NCI-H2171 treated with DMSO at 0.1 percent for 48 hours (cell line): ENCODE measurements at regions not wholly inside any gene's neighbourhood (a gene's known extent, or its start where the extent isn't known, plus 50 kb on each side); places are given as distances from the start of the nearest gene placed in this dataset.

Experiments used
- DNase-seq: peaks from one replicate; lab custom pipeline; 2025; lab: John Stamatoyannopoulos, UW

DNA sequence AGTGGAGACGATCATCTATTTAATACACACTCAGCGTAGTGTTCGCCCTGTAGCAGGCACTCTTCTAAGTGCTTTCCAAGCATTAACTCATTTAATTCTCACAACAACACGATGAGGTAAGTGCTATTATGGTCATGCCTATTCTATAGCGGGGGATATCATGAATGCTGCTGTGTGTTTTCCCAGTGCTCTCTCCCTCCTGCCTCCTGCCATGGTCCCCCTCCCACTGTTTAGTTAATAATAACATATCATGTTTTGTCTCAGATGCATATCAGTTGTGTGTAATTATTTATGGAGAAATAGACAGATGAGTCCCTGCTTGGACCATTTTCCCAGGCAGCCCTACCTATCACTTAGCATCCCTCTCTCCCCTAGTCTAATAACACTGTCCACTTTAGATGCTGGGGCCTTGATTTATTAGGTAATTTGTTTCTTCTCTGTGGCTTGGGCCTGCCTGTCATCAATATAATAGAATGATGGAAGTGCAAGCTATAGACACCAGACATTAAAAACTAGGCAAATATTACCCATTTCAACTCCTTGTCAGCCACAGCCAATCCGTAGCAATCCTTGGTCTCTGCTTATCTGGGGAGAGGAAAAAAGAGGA is 122.9 kb upstream of the TLE3 start:
- no peak for DNase-seq

DNA sequence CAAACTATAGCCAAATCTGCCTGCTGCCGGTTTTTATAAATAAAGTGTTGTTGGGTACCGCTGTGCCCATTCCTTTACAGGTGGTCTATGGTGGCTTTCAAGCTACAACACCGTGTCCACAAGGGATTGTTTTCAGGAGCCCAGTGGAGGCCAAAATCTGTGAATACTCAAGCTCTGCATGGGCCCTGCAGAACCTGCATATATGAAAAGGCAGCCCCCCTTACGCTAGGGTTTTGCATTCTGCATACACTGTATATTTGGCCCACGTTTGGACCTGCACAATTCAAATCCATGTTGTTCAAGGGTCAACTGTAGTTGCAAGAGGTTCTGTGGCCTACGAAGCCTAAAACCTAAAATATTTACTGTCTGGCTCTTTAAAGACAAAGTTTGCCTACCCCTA is 122.2 kb upstream of the TLE3 start:
- DNase-seq = no peak

DNA sequence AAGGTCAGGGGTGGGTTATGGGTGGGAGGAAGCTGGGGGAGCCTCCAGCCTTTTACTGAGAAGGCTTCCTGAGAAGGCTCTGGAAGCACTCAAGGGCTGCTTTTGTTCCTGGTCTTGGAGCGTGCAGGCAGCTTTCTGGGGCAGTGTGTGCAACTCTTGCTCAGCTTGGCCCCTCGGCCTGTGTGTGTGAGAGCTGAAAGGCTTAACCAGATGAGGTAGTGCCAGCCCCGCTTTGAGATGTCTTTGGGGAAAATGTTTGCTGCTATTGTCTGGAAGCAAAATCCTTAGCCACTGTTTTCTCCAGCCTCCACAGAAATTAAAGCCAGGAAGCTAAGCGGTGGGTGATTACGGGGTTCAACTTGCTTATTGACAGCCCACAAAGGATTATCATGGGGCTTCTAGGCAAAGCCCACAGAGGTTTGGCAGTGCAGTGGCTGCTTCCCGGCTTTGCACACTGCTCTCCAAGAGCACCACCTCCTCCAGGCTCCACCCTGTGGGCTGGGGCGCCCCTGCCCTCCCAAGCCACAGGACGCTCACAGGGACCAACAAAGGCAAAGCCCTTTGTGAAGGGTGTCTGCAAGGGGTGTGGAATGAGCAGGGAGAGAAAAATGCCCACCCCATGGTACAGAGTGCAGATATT is 121.7 kb upstream of the TLE3 start:
- DNase-seq = no peak

DNA sequence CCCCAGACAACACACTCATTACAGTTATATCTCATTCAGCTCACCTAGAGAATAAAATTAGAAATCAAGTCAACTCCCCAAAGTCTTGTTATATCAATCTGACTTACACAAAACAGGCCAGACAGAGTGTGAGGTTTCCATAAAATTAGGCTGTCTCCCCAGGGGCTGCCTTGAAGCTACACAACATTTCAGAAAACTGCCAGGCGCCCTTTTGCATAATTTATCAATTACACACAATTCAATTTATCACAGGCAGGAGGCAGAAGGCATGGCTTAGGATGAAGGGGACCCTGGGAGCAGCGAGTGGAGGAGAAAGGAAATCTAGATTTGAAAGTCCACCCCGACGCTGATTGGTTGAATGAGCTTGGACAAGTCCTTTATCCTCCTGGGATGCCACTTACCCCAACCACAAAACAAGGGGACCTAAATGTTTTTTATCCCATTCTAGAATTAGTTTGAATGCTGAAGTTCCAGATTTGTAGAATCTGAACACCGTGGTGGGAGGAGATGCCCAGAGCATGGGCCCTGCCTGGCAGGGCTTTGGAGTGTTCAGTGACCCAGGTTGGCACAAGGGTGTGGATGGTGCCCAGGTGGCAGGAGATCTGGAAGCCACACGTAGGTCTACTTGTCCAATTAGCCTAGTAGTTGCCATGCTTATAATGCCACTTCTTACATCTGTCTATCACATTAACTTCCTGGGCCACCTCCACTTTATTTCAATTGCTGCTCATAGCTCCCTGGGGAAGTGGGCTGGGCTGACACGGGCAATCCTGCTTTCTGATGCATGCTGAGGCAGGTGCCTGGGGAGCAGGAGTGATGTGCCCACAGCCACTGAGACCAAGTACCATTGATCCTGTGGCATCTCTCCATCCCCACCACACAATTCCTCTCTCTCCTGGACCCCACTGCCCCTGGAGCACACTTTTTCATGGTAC is 119.8 kb upstream of the TLE3 start:
- DNase-seq = peak; percentile 52

DNA sequence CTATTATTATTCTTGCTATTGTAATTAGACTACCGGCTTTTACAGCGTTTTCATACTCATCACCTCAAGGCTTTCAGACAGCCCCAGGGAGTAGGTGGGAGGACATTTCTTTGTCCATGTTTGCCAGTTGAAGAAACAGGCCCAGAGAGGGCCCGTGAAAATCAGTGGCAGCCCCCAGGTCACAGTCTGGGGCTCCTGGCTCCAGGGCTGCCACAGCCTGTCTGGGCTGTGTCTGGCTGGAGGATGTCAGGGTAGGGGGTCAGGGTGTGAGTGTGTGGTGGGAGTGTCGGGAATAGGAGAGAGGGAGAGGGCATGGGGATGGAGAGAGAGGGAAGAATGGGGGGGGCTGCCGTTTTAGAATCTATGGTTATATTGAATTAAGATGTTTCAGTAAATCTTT is 118.2 kb upstream of the TLE3 start:
- DNase-seq = no peak

DNA sequence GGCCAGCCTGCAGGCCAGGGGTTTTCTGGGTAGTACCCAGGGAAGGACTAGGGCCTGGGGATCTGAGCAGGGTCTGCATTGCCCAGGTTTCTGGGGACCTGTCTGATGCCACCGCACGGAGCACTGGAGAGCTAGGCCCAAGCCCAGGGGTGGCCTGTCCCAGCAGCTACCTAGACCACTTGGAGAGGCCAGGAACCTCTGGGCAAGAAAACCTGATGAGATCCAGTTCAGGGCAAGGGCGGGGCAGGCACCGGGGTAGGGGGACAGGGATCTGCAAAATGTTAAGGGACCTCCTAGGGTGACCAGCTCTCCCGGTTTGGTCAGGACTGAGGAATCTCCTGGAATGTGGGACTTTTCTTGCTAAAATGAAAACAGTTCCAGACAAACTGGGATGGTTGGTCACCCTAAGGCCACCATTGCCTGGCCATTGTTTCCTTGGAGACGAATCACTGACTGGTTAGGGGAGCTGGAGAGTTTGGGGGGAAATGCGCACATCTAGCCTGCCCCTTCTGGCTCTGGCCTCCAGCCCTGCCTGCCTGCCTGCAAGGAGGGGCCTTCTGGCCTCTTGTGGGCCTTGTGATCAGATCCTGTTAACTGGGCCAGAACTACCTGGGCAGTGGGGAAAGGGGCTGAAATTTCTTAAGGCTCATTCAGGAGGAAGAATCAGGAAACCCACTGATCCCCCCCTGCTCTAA is 117.4 kb upstream of the TLE3 start:
- no peak for DNase-seq

DNA sequence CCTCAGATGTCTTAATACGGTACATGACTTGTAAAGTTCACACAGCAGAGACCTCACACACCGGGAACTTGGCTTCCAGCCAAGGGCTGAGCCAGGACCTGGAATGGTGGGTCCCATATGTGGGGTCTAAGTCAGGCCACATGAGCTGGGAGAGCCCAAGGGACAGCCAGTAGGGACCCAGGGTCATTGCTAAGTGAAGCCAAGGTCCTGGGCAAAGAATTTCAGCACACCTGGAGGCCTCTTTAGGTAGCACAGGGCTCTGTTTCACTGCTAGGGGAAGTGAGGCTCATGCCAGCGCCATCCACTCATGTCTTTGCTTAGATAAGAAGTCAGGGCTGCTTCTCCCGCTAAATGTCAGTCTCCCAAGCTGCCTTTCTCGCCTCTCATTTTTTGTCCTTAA is 116.6 kb upstream of the TLE3 start:
- no peak for DNase-seq

DNA sequence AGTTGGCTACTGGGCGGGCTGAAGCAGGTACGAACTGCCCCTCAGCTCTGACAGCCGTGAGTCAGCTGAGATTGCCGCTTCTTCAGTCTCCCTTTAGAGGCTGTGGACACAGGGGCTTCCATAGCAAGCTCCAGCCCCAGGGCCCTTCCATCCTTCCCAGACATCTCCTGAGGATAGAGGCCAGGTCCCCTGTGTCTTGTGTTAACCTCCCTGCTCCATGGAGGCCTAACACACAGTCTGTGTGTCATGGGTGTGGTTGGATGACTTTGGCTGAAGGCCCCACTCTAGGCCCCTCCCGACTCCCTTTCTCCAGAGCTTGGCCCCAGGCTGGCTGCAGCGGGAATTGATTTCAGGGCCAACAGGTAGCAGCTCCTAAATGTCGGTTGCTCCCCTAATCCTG is 116.1 kb upstream of the TLE3 start:
- no peak for DNase-seq

DNA sequence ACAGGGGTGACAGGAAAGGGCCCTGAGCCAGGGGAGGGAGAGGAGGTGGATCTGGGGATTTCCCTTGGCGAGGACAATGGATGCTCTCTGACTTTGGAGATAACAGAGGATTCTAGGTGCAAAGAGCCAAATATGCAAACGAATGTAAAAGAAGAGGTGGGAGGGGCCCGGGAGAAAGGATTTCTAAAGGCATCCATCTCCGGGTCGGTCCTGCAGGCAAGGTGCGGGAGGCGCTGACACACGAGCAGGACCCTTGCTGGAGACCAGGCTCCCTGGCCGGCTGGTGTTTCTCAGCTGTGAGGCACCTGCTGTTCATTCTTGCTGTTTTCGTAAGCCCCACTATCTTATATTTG is 115.2 kb upstream of the TLE3 start:
- DNase-seq = no peak

DNA sequence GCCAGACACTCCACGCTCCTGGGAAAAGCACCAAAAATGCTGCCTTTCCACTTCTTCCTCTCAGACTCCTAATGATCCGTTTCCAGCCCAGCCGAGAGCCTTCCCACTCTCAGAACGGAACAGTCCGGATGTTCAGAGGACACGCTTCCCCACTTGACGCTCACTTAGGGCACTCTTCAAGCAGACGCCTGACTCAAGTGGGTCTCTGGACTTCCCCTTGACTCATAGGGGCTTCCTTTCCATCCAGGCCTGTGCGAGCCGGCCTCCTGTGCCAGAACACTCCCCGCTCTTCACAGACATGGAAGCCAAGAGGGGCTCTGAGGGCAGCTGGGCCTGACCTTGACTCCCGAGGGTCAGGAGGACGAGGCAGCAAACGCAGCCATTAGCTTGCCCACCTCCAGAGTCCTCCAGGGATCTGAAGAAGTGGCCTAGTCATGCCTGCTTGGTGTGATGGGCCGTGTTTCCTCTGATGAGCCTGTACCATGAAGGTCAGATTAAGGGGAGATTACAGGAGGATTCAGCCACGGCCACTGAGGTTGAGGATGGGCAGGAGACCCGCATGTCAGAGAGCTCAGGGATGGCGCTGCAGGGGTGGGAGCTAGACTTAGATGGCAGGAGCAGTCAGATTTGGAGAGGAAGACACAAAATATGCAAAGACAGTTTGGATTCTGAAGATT is 114.7 kb upstream of the TLE3 start:
- no peak for DNase-seq

DNA sequence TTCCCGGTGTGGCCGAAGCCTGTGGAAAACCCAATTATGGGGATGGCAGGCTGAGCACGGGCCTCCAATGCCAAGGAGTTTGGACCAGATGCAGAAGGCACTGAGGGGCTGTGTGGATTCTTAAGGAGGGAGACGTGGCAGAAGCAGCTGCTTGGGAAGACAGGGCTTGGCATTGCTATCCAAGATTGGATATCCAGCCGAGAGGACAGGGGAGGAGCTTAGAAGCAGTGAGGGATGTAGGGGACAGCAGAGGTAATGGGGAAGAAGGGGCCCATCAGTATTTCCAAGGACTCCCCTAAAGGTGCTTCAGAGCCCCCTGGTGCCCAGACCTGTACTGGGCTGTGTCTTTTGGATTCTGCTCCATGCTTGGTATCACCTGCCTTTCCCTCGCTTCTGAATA is 112.8 kb upstream of the TLE3 start:
- no peak for DNase-seq

DNA sequence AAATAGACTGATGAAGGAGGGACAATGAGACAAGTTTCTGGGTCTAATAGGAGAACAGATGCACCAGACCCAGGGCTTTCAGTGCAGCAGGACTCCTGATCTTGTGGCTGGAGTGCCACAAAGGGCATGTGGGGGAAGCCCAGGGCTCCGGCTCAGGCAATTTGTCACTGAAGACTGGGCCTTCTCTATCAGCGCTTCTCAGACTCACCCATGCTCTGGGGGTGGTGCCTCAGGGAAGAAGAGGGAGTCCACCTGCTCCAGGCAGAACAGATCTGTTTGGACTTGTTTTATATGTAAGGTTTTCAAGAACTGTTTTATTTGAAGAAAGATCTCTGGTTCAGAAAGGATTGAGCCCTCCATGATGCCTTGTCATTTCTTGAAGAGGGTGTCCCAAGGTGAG is 112.4 kb upstream of the TLE3 start:
- no peak for DNase-seq

DNA sequence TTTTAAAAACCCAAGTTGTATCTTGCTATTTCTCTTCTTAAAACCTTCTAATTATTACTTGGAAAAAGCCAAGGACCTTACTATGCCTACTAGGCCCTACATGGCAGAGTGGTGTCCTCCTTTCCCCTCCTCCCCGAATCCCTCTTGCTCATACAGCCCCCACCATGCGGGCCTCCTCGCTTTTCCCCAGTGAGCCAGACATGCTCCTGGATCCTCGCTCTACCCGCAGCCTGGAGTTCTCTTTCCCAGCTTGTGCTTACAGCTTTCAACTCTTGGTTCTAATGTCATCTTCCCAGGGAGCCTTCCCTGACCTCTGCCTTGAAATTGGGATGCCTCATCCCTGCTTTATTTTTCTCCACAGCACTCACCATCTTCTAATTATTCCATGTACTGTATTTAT is 111.8 kb upstream of the TLE3 start:
- no peak for DNase-seq

DNA sequence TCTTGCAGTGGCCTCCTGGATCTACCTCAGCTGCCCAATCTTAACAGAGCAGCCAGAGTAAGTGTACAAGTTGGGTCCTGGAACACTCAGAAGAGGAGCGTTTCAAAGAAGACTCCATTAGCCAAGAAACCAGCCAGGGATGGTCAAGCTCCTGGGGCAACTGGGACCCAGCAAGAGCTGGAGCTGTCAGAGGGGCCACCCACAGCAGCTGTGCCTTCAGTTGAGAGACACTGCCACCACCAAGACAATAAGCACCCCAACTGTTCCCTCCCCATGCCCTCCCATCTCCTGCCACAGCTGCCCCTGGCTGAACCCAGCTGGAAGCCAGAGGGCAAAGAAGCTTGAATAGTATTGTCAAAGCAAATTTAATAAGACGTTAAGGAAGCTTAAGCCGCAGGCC is 110.6 kb upstream of the TLE3 start:
- DNase-seq = no peak

DNA sequence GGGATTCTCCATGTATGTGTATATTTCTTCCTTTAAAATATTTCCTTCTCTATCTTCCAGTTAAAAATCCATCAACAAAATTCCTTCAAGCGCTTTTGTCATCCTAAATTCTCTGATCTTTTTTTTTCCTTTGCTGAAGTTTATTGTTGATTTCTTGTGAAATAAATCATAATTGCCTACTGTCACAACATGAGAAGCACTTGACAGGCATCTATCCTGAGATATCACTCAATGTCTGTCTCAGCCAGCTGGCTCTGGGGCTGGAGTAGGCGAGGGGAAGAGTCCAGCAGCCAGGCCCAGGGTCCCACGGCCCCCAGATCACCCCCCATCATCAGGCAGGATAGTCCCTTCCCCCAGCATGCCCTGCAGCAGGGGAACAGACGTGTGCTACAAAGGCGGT is 109.0 kb upstream of the TLE3 start:
- no peak for DNase-seq

DNA sequence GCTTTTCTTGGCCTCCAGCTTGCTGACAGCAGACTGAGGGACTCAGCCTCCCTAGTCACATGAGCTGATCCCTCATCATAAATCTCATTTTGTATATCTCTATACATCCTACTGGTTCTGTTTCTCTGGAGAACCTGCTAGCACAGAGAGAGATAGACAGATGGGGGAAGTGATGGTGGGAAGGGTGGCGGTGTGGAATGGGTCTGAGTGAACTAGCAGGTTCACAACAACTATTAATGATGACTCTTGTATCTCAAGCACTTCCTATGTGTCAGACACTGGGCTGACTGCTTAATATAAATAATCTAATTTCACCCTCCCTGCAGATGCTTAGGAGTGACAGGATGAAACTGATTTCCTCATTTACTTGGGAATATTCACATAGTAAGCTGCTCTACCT is 106.9 kb upstream of the TLE3 start:
- DNase-seq = no peak

DNA sequence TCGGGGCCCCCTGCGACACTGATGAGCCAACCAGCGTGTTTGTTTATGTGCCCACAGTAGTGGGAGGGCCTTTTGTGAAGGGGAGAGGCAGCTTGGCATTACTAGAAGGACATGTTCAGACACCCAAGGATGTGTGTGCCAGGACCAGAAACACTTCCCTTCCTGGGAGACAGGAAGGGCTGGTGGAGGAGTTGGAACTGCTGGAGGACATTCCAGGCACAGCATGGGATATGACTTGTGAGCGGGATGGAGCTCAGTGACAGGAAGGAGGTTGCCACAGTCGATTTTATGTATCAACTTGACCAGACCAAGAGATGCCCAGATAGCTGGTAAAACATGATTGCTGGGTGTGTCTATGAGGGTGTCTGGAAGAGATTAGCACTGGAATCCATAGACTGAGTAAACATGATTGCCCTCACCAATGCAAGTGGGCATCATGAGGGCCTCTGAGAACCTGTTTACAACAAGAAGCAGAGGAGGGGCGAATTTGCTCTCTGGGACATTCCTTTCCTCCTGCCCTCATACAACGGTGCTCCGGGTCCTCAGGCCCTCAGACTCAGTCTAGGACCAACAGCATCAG is 106.4 kb upstream of the TLE3 start:
- no peak for DNase-seq

DNA sequence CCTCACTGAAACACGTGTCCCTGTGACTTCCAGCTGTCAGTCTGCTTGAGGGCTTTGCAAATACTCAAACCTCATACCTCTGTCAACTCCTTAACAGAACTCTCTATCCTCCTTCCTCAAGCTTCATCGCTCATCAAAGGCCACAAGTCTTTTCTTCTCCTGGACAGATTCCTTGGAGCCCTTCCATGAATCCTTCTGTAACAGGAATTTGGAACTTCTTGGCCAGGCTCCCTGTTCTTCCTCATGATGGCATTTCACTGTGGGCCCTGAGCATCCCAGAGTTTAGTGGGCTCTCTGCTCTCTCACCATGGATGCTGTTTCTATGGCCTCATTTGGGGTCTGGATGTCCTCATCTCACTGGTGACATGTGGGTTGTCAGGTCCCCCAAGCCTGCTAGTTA is 105.0 kb upstream of the TLE3 start:
- no peak for DNase-seq

DNA sequence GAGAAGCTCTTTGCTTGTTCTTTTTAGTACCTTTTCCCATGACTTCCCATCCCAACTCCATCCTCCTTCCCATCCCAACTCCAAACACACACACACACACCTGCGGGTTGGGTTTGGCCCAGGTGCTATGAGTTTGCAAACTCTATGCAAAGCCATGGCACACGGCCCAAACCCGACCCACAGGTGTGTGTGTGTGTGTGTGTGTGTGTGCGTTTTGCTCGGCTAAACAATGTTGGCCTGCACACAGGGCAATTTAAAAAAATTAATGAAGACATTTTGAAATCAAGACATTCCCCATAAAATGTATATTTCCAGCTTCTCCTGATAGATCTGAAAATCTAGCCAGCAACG is 103.7 kb upstream of the TLE3 start:
- no peak for DNase-seq

DNA sequence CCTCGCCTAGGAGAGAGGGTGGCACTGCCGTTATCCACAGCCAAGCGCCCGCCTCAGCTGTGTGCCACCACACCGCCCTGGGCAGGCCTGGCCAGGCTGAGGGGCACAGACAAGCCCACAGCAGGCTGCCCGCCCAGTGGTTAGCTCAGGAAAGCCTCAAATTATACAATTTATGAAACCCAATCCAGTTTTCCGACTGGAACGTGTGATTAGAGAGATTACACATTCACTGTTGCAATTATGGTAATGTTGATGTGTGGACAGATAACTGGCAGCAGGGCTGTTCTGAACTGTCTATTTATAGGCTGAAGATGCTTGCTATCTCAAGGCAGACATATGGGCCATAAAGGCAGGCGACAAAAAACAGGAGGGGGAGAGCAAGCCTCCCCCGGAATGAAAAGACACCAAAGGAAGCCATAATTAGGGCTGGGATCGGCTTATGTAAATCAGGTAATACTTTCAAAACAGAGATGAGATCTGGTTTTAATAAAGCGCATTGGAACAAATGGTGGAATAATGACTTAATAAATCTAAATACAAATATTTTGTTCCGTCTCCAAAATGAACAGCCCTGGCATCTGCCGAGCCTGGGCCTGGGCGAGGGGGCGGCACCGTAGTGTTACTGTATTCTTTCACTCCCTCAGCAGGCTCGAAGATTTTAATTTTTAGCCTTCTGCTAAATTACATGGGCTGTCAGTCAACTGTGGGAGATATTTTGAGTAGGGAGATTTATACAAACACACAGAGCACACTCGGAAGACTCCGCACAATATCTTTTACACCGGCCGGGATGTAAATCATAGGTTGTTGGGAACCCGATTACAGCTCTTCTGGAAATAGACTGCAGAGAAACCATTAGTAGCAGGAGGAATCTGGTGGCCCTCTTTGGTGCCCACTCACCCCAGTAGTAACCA is 103.1 kb upstream of the TLE3 start:
- peak; percentile 94 for DNase-seq
